Medulla oblongata (tissue), 1 donor: ENCODE measurements at regions not wholly inside any gene's neighbourhood (a gene's known extent, or its start where the extent isn't known, plus 50 kb on each side); places are given as distances from the start of the nearest gene placed in this dataset.
A peak's percentile ranks its signal among the peaks of the same experiment; 100 is the strongest.

Source experiments
- DNase-seq: peaks from one replicate; pipeline ENCODE4 v3.0.0-alpha.2; 2015; ENCODE audit errors: extremely low spot score

DNA sequence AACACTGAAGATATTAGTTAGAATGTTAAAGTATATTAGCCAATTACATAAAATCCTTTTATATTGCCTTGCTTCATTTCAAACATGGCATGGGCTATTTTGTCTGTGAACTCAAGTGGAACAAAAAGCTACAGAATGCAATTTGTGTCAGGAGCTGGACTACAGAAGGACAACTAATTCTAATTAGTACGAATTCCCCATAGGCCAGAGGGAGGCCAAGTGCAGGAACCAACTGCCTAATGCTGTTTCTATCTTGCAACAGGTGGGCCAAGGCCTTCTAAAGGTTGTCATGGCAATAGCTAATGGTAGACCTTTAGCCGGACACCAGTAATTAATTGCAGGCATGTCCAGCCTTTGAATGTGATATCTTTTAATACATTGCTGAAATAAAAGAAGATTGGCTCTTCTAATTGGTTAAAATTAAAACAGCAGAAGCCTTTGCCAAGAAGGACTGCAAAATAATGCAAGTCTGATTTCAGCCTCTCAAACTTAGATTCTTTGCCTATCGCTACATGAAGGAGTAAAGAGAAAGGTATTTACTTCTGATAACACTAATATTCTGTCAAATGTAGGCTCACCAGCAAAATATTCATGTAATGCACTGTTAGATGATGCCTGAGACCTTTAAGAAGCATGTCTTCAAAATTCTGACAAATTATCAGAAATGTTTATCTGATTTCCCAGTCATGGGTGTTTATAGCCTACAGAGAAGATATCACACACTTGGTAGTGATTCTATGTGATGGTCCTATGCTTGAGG lies 232.1 kb downstream of the LMO4 start:
- no peak for DNase-seq

DNA sequence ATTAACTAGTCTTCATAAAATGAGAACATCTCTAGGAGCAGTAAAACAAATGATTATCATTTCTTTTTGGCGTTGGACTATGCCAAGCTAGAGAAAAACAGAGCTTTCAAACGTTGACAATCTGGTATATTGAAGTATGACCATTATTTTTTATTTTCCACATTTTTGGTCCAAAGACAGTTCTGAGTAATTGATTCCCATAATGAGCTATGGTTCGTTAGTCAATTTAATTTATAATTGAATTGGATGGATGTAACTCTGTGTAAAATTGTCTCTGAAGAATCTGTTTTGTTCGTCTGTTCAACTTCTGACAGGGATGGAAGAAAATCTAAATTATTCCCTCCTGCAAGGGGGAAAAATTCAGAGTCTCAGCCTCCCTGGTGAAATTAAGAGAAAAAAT lies 234.5 kb downstream of the LMO4 start:
- DNase-seq = no peak

DNA sequence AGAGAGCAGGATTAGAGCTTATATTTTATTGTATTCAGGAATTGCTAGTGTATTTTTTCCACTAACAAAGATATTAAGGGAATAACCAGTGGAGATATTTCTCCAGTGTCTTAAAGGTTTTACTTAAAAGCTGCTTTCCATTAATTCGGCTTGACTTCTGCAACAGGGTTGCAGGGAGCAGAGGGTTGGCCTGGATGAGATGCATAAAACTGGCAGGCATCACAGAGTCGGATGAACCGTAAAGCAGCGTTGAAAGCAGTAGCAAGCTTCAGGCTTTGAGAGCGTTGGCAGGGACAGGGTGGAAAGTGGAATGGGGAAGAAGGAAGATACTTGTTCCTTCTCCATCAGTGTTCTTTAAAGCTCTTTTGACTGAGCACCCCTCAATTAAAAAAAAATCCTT lies 237.2 kb downstream of the LMO4 start:
- DNase-seq = no peak

DNA sequence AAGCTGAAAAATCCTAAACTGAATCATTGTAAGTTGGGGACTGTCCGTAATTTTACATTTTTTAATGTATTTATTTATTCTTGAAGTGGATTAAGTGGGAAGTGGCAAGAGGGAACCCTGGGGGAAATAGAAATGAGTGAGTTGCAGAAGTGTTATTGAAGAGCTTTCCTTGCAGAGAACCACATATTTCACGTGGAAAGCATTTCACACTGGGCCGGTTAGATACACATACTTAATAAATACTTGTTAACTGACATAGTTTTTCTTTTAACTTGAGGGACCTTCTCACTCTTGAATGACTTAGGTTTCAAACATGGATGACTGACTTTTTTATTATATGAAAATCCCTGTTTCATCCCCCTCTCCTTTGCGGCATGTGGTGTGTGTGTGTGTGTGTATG lies 239.3 kb downstream of the LMO4 start:
- DNase-seq = no peak

DNA sequence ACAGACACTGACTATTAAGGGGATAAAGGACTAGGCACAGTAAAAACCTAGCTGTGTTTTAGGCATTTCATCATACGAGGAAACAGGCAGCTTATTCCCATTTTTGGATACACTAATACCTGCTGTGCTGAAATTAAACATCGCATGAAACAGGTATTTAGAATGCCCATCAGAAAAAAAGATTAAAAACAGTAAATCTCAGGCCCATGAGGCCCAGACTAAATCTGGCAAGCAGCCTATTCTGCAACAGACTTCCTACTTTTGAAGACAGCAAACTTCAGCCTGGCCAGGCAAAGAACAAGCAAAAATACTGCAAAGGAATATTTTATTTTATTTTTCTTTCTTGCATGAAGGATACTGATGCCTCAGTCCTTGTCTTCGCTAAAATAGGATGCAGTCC lies 240.2 kb downstream of the LMO4 start:
- DNase-seq = no peak

DNA sequence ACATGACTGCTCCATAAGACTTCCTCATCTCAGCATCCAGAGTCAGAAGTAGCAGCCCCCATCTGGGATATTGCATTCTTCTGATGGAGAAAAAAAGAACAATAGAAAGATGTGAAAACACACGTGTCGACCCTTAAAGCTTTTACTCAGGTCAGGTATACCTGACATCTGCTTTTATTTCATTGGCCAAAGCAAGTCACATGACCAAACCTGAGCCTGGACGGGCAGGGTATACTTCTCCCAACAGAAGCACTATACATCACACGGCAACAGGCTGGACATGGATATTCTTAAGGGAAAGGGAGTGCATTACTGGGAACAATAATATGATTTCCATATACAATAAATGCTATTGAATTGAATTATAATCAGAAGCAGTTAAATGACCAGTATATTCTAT lies 243.3 kb downstream of the LMO4 start:
- no peak for DNase-seq

DNA sequence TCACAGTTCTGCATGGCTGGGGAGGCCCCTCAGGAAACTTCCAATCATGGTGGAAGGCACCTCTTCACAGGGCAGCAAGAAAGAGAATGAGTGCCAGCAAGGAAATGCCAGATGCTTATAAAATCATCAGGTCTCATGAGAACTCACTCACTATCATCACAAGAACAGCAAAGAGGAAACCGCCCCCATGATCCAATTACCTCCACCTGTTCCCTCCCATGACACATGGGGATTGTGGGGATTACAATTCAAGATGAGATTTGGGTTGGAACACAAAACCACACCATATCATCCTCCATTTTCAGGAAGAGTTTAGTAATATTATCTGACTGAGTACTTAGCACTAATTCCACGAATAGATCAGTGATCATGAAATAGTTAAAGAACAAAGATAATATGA lies 244.2 kb downstream of the LMO4 start:
- no peak for DNase-seq

DNA sequence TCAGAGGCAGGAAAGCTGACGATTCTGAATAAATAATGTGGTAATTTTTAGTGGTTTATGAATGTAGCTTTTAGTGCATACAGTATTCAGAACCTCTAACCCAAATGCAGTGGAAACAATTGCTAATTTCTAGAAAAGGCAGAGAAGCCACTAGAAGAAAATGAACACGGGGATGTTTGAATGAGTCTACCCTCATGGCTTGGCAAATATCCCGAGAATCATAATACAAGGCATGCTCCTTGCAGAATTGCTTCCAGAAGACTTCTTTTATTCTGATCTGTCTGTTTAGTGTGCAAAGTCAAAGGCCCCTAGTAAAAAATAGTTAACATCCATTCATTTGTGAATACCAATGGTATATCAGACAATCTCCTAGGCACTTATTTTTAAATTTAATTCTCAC lies 246.8 kb downstream of the LMO4 start:
- DNase-seq = peak; percentile 20

DNA sequence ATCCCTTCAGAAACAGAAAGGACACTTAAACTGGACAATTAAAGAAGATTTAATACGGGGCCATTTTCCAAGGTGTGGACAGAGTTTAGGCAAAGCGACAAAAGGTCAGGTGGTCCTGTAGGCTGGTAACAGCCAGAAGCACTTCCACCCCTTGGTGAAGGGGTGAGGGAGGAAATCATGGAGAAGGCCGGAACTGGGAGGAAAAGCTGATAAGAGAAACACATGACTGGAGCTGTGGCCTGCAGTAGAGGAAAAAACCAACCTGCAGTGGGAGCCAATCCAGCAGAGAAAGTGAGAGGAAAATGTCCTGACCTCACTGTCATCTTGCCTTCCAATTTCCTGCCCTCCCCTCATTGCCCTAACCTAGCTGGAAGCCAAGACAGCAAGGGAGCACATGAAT lies 249.8 kb downstream of the LMO4 start:
- no peak for DNase-seq

DNA sequence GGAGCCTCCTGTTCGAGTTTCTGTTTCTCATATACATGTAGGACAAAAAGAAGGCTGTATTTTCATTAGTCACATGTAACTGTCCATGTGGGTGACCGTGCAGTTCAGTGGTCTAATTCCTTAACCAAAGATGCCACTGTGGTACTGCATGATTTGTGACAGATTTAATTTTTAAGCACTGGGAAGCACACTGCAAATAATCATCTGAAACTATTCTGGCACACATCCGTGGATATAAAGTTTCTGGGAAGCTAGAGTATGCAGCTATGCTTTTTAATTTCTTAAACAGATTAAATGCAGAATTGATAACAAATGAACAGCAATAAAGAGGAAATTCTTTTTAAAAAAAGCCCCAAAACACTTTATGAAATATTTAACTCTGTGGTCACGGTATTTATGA lies 254.8 kb downstream of the LMO4 start:
- DNase-seq = no peak

DNA sequence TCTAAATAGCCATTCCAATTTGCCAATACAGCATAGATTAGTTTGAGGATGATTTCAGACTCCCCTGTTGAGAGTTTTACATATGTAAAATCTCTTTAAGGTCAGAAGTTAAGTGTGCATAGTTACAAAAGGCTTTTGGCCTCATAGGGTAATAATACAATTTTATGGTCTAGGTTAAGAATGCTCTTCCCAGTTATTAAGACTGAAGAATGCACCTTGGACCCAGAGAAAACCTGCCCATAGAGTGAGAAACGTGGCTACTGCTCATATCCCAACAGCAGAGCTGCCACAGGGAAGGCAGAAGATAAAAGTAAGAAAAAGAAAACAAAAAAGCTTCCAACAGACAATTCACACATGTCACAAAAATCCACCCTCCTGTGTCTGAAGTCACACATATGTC lies 255.9 kb downstream of the LMO4 start:
- no peak for DNase-seq

DNA sequence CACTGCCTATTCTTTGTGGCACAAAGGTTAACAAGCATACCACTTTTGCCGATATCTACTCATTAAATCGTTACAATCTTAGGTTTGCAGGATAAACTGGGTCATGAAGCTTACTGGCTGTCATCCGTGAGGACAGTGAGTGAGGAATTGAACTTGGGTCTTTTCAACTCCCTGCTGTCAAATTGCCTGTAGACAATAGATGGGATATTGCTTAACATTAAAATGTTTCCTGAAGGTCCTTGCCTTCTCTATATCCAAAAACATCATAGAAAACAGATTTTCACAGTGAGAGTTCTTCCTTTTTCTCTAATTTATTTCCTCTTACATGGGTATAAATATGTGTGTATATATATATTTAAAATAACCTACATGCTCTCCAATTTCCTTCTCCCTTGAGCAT lies 257.8 kb downstream of the LMO4 start:
- no peak for DNase-seq

DNA sequence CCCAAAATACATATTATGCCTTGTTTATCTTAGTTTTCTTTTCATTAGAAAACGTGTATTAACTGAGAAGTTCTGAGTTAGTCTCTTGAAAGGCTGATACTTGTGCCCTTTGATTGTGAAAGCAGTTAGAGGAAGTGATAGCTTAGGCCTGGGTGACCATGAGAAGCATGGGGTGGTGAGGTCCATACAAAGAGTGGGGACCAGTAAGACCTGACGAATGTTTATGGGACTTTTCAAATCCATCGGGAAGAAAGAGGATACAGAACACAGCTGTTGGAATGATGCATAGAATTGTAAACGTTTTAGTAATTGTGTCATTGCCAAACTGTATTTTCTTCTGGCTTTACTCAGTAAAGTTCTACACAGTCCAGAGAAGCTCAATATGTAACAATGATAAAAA lies 259.8 kb downstream of the LMO4 start:
- peak; percentile 16 for DNase-seq

DNA sequence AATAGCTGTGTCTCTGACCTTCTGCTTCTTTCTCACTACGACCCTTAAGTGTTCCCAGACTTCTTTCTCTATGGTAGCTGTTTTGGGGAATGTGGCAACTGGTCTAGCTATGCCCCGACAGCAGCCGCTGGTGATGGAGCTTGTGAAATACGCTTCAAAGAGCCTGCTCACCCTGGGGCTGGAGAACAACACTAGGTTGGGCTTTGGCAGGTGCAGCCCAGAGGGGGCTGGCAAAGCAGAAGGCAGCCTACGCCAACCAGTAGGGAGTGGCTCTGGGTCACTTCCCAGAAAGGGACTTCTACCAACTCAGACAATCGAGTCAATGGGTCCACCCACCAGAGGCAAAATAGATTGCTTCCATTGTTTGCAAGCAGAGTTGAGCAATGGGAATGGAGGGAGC lies 262.8 kb downstream of the LMO4 start:
- no peak for DNase-seq

DNA sequence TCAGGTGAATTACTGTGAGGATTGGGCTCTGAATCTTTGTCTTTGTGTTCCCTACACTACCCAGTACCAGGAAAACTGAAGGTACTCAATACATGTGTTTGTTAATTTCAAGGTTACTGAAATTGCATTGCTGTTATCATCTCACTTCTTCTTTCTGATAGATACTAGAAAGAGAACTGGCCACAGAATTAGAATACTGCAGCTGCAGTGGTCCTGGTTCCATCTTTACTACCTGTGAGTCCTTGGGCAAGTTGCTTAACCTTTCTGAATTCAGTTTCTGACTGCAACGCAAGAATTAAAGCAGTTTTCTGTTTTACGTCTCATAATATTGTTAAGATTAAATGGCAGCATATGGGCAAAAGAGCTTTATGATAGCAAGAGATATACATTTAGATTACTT lies 263.5 kb downstream of the LMO4 start:
- no peak for DNase-seq

DNA sequence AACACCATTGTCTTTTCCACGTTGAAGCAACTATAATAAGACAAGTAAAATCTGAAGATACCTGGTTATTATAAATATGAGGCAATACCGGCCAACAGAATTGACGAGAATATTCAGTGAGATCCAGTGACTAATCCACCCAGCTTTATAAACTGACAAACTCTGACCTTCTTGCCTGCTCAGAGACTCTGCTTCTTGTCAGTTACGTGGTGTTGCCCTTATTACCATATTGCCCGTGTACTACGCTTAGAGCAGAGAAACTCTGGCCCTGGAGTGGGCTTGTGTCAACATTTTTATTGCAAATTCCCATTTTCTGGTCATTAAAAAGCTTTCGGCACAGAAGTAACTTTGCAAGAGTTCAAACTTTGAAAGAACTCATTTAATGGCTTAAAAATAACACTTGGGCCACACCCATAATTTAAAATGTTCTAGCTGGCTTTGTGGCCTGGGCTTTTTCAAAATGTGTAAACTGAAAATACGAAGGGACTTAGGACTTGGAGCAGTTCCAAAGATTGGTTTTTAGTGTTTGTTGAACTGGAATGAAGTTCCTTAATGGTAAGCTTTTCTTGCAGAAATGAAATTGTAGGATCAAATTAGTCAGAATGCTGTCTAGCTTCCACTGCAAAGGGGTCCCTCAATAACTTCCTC lies 266.2 kb downstream of the LMO4 start:
- no peak for DNase-seq

DNA sequence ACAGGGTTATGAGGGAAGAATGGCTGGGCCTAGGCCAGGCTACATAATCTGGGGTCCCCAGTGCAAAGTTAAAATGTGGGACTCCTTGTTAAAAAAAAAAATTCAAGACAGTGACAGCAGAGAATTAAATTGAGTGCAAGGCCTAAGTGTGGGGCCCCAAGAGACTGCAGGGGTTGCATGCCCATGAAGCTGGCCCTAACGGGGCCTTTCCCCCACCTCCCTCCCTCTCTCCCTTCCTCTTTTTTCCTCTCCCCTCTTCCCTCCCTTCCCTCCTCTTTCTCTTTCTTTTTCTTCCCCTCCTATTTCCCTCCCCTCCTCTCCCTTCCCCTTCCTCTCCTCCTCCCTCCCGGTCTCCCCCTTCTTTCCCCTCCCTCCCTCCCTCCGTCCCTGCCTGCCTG lies 266.7 kb downstream of the LMO4 start:
- no peak for DNase-seq

DNA sequence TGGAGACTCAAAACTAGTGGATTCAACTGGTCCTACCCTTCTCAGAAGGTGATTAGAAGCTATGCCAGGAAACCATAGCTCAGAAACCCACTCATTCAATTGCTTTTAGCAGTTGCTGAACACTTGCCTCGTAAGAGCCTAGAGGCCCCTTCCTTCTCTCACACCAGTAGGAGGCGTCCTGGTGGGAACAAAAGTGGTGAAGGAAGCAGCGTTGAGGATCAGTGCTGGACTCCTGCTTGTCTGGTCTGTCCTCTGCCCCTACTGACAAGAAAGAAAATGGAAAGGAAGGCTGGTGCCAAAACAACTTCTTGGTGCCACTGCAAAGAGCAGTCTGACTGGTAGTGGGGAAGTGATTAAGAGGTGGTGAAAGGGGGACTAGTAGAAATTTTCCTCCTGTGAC lies 269.7 kb downstream of the LMO4 start:
- no peak for DNase-seq

DNA sequence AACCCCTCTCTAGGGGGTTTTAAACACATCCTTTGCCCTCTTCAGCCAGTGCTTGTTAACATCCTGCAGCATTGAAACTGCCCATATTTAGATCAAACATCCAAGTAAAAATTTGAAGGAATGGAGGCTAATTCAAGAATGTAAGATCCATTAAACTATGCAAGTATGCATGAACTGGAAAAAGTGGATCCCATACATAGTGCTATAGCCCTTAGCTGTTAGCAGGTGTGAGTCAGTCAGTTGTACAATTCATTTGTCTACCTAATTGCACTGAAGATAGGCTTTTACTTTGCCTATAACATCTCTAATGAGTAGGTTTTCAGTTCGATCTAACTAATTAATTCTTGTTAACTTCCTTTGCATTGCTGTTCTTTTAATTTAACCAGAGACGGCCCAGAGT lies 270.9 kb downstream of the LMO4 start:
- no peak for DNase-seq

DNA sequence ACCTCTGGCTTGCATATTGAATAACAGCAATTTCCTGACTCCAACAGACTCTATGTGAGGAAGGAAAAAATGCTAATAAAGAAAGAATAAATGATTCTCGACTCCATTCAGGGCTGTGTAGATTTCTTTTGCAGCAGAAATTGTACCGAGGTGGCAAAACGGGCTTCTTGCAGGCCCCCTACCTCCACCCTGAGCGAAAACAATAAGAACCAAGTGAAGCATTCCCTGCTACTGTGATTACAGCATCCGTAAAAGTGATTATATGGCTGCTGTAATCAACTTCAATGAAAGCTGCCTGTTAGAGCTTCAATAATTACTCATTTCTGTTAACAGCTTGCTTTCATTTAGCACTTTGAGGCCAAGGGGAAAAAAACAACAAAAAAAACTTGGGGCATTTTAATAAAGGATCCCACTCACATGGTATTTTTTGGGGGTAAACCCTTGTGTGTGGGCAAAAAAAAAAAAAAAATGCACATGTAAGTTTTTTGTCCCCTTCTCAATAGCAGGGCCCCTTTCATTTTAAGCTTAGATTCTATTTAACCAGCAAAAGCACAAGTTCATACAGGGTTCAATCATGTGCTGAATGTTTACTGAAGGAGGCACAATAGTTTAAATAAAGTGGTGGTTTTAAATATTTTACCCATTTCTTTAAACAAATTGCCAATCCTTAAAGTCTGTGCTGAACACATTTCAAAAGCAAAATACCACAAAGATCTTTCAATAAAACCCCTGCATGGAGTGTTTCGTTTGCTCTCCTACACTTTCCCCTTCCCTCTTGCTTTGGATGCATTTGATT lies 271.6 kb downstream of the LMO4 start:
- DNase-seq = no peak

DNA sequence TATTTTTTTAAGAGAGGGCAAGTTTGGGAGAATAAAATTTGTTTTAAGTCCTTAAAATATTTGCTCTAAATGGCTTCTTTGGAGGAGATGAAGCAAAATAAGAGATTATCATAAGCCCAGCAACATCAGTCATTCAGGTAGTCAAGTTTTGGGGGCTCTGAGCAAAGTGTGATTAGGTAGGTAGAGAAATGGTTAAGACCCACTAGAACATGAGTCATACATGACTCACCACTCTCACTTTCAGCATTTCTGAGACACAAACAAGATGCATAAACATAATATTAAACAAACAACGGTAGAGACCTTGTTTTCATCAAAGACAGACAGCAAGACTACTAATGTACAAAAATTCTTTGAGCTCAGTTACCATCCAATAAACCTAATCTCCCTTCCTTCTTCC lies 272.2 kb downstream of the LMO4 start:
- no peak for DNase-seq

DNA sequence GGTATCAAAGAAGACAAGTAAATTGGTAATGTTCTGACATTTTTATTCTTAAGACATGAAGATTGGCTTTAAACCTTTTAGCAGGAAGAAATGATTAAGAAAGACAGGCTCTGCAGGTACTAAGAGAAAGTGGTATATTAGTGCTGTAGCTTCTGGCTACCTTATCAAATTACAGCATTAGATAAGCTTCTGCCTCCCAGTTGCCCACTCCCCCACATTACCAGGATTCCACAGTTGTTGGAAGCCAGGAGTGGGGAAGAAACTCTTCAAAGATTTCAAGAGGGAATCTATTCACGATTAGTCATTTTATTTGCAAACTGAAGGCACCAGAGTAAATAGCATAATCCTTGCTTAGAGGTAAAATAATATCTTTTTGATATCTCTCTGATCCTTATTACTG lies 274.9 kb downstream of the LMO4 start:
- DNase-seq = no peak

DNA sequence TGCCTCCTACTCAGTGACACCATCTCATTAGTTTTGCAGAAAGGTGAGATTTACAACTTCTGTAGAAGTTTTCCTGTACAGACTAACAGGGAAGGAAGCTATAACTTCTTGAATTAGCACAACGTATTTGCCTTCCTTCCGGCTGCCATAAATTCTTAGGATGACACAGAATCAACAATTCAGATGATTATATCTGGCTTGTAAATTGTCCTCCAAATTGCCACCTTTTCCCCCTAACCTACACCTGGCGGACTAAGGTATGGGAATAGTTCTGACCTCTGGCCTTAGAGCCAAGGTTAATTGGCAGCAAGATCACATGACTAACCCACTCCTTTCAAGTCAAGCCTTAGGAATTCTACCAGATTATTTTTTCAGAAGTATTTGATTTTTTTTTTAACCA lies 284.3 kb downstream of the LMO4 start:
- no peak for DNase-seq
